ENCODE measurements at regions not wholly inside any gene's neighbourhood (a gene's known extent, or its start where the extent isn't known, plus 50 kb on each side); places are given as distances from the start of the nearest gene placed in this dataset.

GRCh38 chr5:154129013-154129412, 61.5 kb upstream of the GALNT10 start:
- Histone ChIP-seq H2BK15ac (ENCODE audit: low read length) (no peak overlapping the region), H3K23ac (ENCODE audit: low read depth, low read length, poor library complexity) (no peak overlapping the region), H2AFZ (ENCODE audit: low read length) (no peak overlapping the region), H3K14ac (ENCODE audit: low read length) (no peak overlapping the region), H4K91ac (ENCODE audit: low read depth, low read length, poor library complexity) (no peak overlapping the region), H3K18ac (ENCODE audit: low read length) (no peak overlapping the region), H3K27me3 (ENCODE audit: control insufficient read depth in 3 of 3, insufficient read depth in 3 of 3, low read depth in 1 of 3, low read length in 3 of 3) (no peaks in the 10 kb centered on the region), H3K79me1 (ENCODE audit: low read depth, low read length) (no peaks in the 10 kb centered on the region), H4K8ac (ENCODE audit: low read depth, low read length) (no peak overlapping the region), H3K36me3 (replicated peaks in 1 of 2; ENCODE audit: control insufficient read depth in 2 of 2, insufficient read depth in 2 of 2, low read length in 2 of 2) (no peaks in the 10 kb centered on the region), H3K27ac (replicated peaks; ENCODE audit: low read length) (no peak overlapping the region), H3K4ac (ENCODE audit: low read length) (no peak overlapping the region), H3K4me1 (ENCODE audit: control insufficient read depth in 2 of 2, insufficient read depth in 1 of 2, low read depth in 1 of 2, low read length in 2 of 2) (peaks cover 0 to 2% of the 10 kb centered on the region in 2 donors), H2BK120ac (ENCODE audit: low read depth, low read length) (no peak overlapping the region), H3K9ac (ENCODE audit: low read depth, low read length, poor library complexity) (no peak overlapping the region), H2BK5ac (ENCODE audit: low read length) (no peak overlapping the region), H3K4me3 (ENCODE audit: low read length in 2 of 2) (no peak overlapping the region), H3K4me2 (ENCODE audit: insufficient read depth, low read length, poor library complexity, severe bottlenecking) (no peak overlapping the region), H2BK12ac (ENCODE audit: low read length) (no peak overlapping the region), H2AK5ac (ENCODE audit: low read depth, low read length) (no peak overlapping the region), H3K9me3 (replicated peaks in 1 of 2; ENCODE audit: control insufficient read depth in 2 of 2, insufficient read depth in 1 of 2, low read depth in 1 of 2, low read length in 2 of 2) (no peaks in the 10 kb centered on the region)
- DNase-seq (ENCODE audit: low spot score), result no peak
- no CpG with 5 or more reads among the region's 3 CpGs for WGBS, 2 donors (ENCODE audit: extremely low coverage in 2 of 2, insufficient read length in 2 of 2, insufficient replicate concordance in 1 of 2)

- Histone ChIP-seq H3K27me3 (ENCODE audit: control insufficient read depth in 3 of 3, insufficient read depth in 3 of 3, low read depth in 1 of 3, low read length in 3 of 3) (no peaks in the 10 kb centered on the region), H4K91ac (ENCODE audit: low read depth, low read length, poor library complexity) (no peak overlapping the region), H3K18ac (ENCODE audit: low read length) (no peak overlapping the region), H3K4me1 (ENCODE audit: control insufficient read depth in 2 of 2, insufficient read depth in 1 of 2, low read depth in 1 of 2, low read length in 2 of 2) (peaks cover 0 to 2% of the 10 kb centered on the region in 2 donors), H4K8ac (ENCODE audit: low read depth, low read length) (no peak overlapping the region), H3K14ac (ENCODE audit: low read length) (no peak overlapping the region), H2BK120ac (ENCODE audit: low read depth, low read length) (no peak overlapping the region), H2AFZ (ENCODE audit: low read length) (no peak overlapping the region), H3K36me3 (replicated peaks in 1 of 2; ENCODE audit: control insufficient read depth in 2 of 2, insufficient read depth in 2 of 2, low read length in 2 of 2) (no peaks in the 10 kb centered on the region), H2BK5ac (ENCODE audit: low read length) (no peak overlapping the region), H3K9ac (ENCODE audit: low read depth, low read length, poor library complexity) (no peak overlapping the region), H2AK5ac (ENCODE audit: low read depth, low read length) (no peak overlapping the region), H3K4me2 (ENCODE audit: insufficient read depth, low read length, poor library complexity, severe bottlenecking) (no peak overlapping the region), H3K9me3 (replicated peaks in 1 of 2; ENCODE audit: control insufficient read depth in 2 of 2, insufficient read depth in 1 of 2, low read depth in 1 of 2, low read length in 2 of 2) (no peaks in the 10 kb centered on the region), H3K4me3 (ENCODE audit: low read length in 2 of 2) (no peak overlapping the region), H2BK15ac (ENCODE audit: low read length) (no peak overlapping the region), H3K4ac (ENCODE audit: low read length) (no peak overlapping the region), H3K27ac (replicated peaks; ENCODE audit: low read length) (no peak overlapping the region), H3K23ac (ENCODE audit: low read depth, low read length, poor library complexity) (no peak overlapping the region), H3K79me1 (ENCODE audit: low read depth, low read length) (no peaks in the 10 kb centered on the region), H2BK12ac (ENCODE audit: low read length) (no peak overlapping the region)
- DNase-seq (ENCODE audit: low spot score), result no peak
- WGBS, 2 donors (ENCODE audit: extremely low coverage in 2 of 2, insufficient read length in 2 of 2, insufficient replicate concordance in 1 of 2), result no CpG with 5 or more reads among the region's 1 CpG
These were observed 60.6 kb upstream of the GALNT10 start for GRCh38 chr5:154129921-154130320.

- no peak overlapping the region for H3K18ac ChIP-seq (ENCODE audit: low read length)
- no peak overlapping the region for H3K23ac ChIP-seq (ENCODE audit: low read depth, low read length, poor library complexity)
- no peak overlapping the region for H4K91ac ChIP-seq (ENCODE audit: low read depth, low read length, poor library complexity)
- H2AK5ac ChIP-seq (ENCODE audit: low read depth, low read length), result no peak overlapping the region
- no peak overlapping the region for H2BK5ac ChIP-seq (ENCODE audit: low read length)
- no peak overlapping the region for H2BK12ac ChIP-seq (ENCODE audit: low read length)
- H2BK120ac ChIP-seq (ENCODE audit: low read depth, low read length), result no peak overlapping the region
- H3K4me1 ChIP-seq (ENCODE audit: control insufficient read depth in 2 of 2, insufficient read depth in 1 of 2, low read depth in 1 of 2, low read length in 2 of 2), result peaks cover 0 to 2% of the 10 kb centered on the region in 2 donors
- no peak overlapping the region for H2AFZ ChIP-seq (ENCODE audit: low read length)
- no peak overlapping the region for H3K4me3 ChIP-seq (ENCODE audit: low read length in 2 of 2)
- no peaks in the 10 kb centered on the region for H3K36me3 ChIP-seq (replicated peaks in 1 of 2; ENCODE audit: control insufficient read depth in 2 of 2, insufficient read depth in 2 of 2, low read length in 2 of 2)
- no peaks in the 10 kb centered on the region for H3K79me1 ChIP-seq (ENCODE audit: low read depth, low read length)
- H3K27ac ChIP-seq (replicated peaks; ENCODE audit: low read length), result no peak overlapping the region
- H3K14ac ChIP-seq (ENCODE audit: low read length), result no peak overlapping the region
- no peak overlapping the region for H4K8ac ChIP-seq (ENCODE audit: low read depth, low read length)
- DNase-seq (ENCODE audit: low spot score), result no peak
- H3K4ac ChIP-seq (ENCODE audit: low read length), result no peak overlapping the region
- no peak overlapping the region for H3K4me2 ChIP-seq (ENCODE audit: insufficient read depth, low read length, poor library complexity, severe bottlenecking)
- H3K27me3 ChIP-seq (ENCODE audit: control insufficient read depth in 3 of 3, insufficient read depth in 3 of 3, low read depth in 1 of 3, low read length in 3 of 3), result no peaks in the 10 kb centered on the region
- H3K9ac ChIP-seq (ENCODE audit: low read depth, low read length, poor library complexity), result no peak overlapping the region
- WGBS, 2 donors (ENCODE audit: extremely low coverage in 2 of 2, insufficient read length in 2 of 2, insufficient replicate concordance in 1 of 2), result no CpG with 5 or more reads among the region's 5 CpGs
- no peaks in the 10 kb centered on the region for H3K9me3 ChIP-seq (replicated peaks in 1 of 2; ENCODE audit: control insufficient read depth in 2 of 2, insufficient read depth in 1 of 2, low read depth in 1 of 2, low read length in 2 of 2)
- no peak overlapping the region for H2BK15ac ChIP-seq (ENCODE audit: low read length)
These were observed 58.7 kb upstream of the GALNT10 start for GRCh38 chr5:154131817-154132216.

- Histone ChIP-seq H3K36me3 (replicated peaks in 1 of 2; ENCODE audit: control insufficient read depth in 2 of 2, insufficient read depth in 2 of 2, low read length in 2 of 2) (no peaks in the 10 kb centered on the region), H3K18ac (ENCODE audit: low read length) (no peak overlapping the region), H3K4ac (ENCODE audit: low read length) (no peak overlapping the region), H2AFZ (ENCODE audit: low read length) (peak overlapping the region; percentile 12), H3K9me3 (replicated peaks in 1 of 2; ENCODE audit: control insufficient read depth in 2 of 2, insufficient read depth in 1 of 2, low read depth in 1 of 2, low read length in 2 of 2) (no peaks in the 10 kb centered on the region), H4K8ac (ENCODE audit: low read depth, low read length) (no peak overlapping the region), H3K4me2 (ENCODE audit: insufficient read depth, low read length, poor library complexity, severe bottlenecking) (no peak overlapping the region), H3K79me1 (ENCODE audit: low read depth, low read length) (no peaks in the 10 kb centered on the region), H3K27me3 (ENCODE audit: control insufficient read depth in 3 of 3, insufficient read depth in 3 of 3, low read depth in 1 of 3, low read length in 3 of 3) (no peaks in the 10 kb centered on the region), H4K91ac (ENCODE audit: low read depth, low read length, poor library complexity) (no peak overlapping the region), H3K9ac (ENCODE audit: low read depth, low read length, poor library complexity) (no peak overlapping the region), H3K4me3 (ENCODE audit: low read length in 2 of 2) (no peak overlapping the region), H3K14ac (ENCODE audit: low read length) (no peak overlapping the region), H3K27ac (replicated peaks; ENCODE audit: low read length) (no peak overlapping the region), H2BK5ac (ENCODE audit: low read length) (no peak overlapping the region), H2BK15ac (ENCODE audit: low read length) (no peak overlapping the region), H3K23ac (ENCODE audit: low read depth, low read length, poor library complexity) (no peak overlapping the region), H2AK5ac (ENCODE audit: low read depth, low read length) (no peak overlapping the region), H2BK12ac (ENCODE audit: low read length) (no peak overlapping the region), H2BK120ac (ENCODE audit: low read depth, low read length) (no peak overlapping the region), H3K4me1 (ENCODE audit: control insufficient read depth in 2 of 2, insufficient read depth in 1 of 2, low read depth in 1 of 2, low read length in 2 of 2) (peaks cover 0 to 2% of the 10 kb centered on the region in 2 donors)
- 100% methylated on average over 1 of the region's 6 CpGs; no CpG with 5 or more reads in 1 of the 2 donors for WGBS, 2 donors (ENCODE audit: extremely low coverage in 2 of 2, insufficient read length in 2 of 2, insufficient replicate concordance in 1 of 2)
- no peak for DNase-seq (ENCODE audit: low spot score)
These were observed 57.7 kb upstream of the GALNT10 start for GRCh38 chr5:154132718-154133307.
